HFF-Myc (cell line): ENCODE measurements at regions not wholly inside any gene's neighbourhood (a gene's known extent, or its start where the extent isn't known, plus 50 kb on each side); places are given as distances from the start of the nearest gene placed in this dataset.

Experiments
- DNase-seq: peaks from one replicate; pipeline ENCODE4 v3.0.0-alpha.2; 2011; ENCODE audit warnings: low read depth; ENCODE audit errors: extremely low read depth
- H3K4me3 ChIP-seq: replicated peaks from 2 replicates; pipeline ENCODE4 v1.5.1; 2011; ENCODE audit warnings: low read depth, mild to moderate bottlenecking, control low read depth, low read length
- CTCF ChIP-seq: IDR thresholded peaks from 2 replicates; pipeline ENCODE4 v1.5.1; 2012; ENCODE audit warnings: mild to moderate bottlenecking, low read depth, low read length, control low read depth; ENCODE audit errors: missing control alignments

DNA sequence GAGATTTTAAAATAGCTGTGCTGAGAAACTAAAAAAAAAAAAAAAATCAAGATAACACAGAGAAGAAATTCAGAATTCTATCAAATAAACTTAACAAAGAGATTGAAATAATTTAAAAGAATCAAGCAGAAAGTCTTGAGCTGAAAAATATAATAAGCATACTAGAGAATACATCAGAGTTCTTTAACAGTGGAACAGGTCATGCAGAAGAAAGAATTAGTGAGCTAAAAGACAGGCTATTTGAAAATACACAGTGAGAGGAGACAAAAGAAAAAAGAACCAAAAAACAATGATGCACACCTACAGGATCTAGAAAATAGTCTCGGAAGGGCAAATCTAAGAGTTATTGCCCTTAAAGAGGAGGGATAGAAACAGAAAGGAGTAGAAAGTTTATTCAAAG lies 548.1 kb downstream of the ADCYAP1 start:
- H3K4me3 ChIP-seq = no peak overlapping the region
- no peak for DNase-seq
- TF ChIP-seq CTCF = no peak

GRCh38 chr18:1455605-1456004 lies 550.9 kb downstream of the ADCYAP1 start:
- DNase-seq = no peak
- no peak overlapping the region for H3K4me3 ChIP-seq
- no peak for TF ChIP-seq CTCF

DNA sequence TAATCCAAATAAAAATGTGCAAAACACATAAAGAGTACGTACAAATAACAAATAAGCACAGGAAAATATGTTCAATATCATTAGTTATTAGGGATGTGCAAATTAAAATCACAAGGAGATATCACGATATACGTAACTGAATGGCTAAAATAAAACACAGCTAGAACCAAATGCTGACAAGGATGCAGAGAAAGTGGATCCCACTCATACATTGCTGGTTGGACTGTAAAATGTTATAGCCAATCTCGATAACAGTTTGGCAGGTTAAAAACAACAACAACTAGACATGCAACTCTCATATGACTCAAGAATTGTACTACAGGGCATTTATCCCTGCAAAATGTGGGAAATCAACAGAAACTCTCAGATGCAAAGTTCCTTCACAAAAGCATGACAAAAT lies 553.9 kb downstream of the ADCYAP1 start:
- no peak for DNase-seq
- no peak for TF ChIP-seq CTCF
- H3K4me3 ChIP-seq = no peak overlapping the region

DNA sequence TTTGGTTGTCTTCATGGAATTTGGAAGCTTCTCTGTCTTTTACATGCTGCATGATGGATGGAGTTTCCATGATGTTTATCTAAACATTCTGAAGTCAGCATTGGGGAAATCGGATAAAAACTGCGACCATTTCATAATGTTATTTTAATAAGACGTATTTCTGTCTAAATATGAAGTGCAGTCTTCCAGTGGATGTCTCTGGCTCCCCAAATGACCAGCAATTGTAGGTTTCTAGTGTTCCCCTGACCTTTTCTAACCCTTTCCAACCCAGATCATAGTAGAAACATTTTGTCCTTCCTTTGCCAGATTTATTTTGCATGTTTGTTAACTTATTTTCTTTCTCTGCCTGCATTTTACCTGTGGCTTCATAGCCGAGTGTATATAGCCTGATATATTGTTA lies 559.3 kb downstream of the ADCYAP1 start:
- no peak for TF ChIP-seq CTCF
- no peak overlapping the region for H3K4me3 ChIP-seq
- DNase-seq = no peak

DNA sequence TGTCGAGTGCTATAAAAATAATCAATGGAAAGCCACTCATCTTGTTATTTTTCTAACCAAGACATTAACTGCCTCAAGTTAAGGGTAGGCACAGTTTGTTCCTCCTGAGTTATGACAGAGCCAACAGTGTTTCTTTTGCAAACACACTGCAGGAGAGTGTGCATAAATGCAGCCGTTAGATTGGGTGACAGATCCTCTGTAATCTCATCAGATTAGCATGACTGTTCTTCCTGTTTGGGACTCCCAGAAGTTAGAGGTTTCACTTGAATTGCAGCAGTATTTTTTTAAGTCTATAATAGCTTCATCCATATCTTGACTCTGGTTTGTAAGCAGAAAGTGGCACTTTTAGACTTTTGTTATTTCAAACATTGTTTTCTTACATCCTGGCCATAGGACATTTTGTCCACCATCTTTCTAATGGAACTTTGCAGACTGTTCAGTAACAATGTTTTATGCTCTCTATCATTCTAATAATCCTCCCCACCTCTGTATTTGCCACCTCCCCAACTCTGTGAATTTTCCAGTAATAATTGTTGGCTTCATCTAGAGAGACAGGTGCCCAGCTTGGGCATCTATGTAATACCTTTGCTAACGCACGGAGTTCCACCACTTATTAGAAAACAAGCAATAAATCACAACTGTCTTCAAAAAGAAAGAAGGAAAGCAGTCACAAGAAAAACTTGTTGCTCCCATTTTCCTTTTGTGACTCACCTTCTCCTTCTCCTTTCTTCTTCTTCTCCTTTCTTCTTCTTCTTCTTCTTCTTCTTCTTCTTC lies 560.0 kb downstream of the ADCYAP1 start:
- DNase-seq = no peak
- no peak overlapping the region for H3K4me3 ChIP-seq
- no peak for TF ChIP-seq CTCF

GRCh38 chr18:1466035-1466434 lies 561.4 kb downstream of the ADCYAP1 start:
- H3K4me3 ChIP-seq = no peak overlapping the region
- DNase-seq = no peak
- no peak for TF ChIP-seq CTCF

- no peak for DNase-seq
- no peak overlapping the region for H3K4me3 ChIP-seq
- TF ChIP-seq CTCF = no peak
These were observed 562.8 kb downstream of the ADCYAP1 start for GRCh38 chr18:1467461-1467964.
